Fibroblast of peridontal ligament (primary cell): ENCODE measurements at regions not wholly inside any gene's neighbourhood (a gene's known extent, or its start where the extent isn't known, plus 50 kb on each side); places are given as distances from the start of the nearest gene placed in this dataset.

Experiments used
- DNase-seq: peaks from one replicate; pipeline ENCODE4 v3.0.0-alpha.2; 2010; ENCODE audit errors: extremely low read depth

DNA sequence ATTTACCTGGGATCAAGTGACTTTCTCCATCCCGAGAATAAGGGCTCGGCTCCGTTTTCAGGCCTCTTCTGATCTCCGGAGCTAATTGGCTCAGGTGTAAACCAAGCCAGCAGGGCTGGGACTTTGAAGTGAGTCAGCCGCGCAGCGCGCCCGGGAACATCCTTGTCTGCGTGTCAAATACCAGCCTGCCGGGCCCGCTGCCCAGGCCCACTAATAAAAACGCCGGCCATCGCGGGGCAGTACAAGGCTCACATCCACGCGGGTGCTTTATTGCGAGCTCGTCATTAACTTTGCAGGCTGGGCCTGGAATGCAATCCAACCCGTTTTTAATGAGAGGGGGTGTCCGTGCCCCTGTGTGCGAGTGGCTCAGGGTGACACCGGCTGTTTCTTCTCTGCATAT is 416.8 kb downstream of the IRX2 start:
- no peak for DNase-seq

DNA sequence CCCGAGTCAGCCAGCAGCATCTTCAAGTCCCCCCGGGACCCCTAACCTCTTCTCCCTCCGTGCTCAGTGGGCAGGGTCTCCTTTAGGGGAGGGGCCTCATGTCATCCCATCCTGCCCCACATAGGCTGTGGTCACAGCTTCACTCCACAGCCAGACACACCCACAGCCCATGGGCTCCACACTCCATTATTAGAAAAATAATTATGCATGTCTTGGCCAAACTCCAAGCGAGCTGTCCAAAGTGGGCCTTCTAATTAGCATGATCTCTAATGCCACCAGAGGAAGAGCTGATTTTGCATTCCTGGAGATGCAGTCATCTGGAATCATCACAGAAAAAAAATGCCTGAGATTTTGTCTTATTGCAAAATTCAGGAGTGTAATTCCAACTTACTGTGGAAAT is 418.2 kb downstream of the IRX2 start:
- DNase-seq = no peak

DNA sequence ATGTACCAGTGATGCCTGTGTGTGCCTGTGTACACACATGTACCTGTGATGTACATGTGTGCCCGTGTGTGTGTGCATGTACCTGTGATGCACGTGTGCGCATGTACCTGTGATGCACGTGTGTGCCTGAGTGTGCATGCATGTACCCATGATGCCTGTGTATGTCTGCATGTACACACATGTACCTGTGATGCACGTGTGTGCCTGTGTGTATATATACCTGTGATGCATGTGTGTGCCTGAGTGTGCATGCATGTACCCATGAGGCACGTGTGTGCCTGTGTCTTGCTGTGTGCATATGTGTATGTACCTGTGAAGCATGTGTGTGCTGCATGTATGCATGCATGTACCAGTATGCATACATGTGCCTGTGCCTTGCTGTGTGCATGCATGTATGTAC is 419.0 kb downstream of the IRX2 start:
- DNase-seq = no peak

DNA sequence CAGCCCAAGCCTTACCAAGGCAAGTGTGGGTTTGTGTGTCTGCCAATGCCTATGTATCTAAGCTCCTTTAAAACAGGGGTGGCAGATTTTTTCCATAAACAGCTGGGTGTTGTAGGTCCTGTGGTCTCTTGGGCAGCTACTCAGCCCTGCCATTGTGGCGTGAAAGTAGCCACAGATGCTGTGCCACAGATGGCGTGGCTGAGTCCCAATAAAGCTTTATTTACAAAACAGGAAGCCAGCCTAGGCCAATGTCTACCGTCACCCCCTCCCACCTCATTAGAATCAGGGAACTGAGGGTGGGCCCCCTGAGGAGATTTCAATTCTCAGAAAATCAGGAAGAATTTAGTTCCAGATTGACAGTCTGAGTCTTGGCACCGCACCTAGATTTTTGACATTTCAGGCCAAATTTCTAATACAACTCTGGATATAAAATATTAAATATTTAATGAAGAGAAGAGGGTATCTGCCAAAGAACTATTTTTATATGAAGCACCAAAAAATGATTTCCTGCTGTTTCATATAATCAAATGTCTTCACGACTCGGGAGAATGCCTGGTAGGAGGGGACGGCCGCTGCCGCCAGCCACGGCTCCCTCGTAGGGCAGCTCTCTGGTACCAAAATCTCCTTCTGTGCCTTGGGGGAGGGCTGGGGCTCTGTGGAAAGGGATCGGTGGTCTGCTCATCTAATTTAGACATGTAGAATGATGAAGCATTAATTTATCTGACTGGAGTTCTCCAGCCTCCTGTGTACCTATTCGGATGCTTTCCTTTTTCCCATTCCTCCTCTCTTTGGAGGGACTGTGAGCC is 420.9 kb downstream of the IRX2 start:
- DNase-seq = no peak

DNA sequence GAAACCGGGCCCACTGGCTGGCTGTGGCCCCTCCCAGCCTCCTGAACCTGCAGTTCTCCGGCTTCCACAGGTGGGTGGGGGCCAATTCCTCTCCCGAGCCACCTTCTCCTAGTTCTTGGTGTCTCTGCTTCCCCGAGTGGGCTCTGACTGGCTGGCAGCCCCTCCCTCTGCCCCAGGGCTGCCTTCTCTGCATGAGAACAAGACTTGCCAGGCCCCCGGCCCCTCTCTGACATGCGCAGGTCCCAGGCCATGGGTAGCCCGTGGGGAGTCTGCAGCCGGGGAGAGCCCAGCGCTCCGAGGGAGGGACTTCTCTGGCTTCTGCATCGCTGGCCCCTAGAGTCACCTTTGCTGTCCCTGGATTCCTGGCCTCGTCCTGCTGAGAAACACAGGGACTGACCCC is 421.7 kb downstream of the IRX2 start:
- no peak for DNase-seq

DNA sequence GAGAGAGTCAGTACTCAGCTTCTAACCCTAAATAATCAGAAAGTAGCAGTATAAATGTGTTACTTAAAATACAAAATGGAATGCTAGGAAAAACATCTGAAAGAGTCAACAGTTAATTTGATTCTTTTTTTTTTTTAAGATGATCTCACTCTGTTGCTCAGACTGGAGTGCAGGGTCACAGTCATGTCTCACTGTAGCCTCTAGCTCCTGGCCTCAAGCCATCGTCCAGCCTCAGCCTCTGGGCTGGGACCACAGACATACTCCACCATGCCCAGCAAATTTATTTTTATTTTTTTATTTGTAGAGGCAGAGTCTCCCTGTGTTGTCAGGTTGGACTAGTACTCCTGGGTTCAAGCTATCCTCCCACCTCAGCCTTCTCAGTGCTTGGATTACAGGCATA is 424.9 kb downstream of the IRX2 start:
- DNase-seq = no peak

DNA sequence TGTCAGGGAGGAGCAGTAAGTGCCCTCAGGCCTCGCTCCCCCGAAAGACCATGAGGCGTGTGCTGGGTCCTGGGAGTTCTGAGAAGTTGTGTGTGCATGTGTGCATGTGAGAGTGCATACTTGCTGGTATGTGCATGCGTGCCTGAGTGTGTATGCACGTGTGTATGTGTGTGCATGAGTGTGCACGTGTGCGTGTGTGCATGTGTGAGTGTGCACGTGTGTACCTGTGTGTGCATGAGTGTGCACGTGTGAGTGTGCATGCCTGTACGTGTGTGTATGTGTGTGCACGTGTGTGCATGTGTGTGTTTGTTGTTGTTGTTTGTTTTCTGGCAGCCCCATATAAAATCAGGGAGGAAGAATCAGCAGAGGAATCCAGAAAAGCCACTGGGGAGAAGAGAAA is 426.7 kb downstream of the IRX2 start:
- no peak for DNase-seq

DNA sequence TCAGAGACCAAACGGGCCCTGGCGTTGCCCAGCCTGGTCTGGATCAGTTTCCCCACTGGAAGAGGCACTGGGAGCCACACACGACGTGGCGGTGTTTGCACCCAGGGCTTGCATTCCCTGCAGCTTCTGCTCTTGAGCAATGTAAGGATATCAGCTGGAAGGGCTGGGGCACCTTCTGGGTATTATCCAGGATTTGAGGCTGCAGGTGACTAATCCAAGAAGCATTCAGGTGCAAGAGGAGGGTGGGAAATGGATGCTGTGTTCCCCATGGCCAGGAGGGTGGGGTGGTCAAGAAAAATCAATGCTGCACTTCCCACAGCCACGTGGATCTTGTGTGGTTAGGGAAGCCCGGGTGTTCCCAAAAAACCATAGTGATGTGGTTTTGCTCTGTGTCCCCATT is 430.9 kb downstream of the IRX2 start:
- DNase-seq = no peak

DNA sequence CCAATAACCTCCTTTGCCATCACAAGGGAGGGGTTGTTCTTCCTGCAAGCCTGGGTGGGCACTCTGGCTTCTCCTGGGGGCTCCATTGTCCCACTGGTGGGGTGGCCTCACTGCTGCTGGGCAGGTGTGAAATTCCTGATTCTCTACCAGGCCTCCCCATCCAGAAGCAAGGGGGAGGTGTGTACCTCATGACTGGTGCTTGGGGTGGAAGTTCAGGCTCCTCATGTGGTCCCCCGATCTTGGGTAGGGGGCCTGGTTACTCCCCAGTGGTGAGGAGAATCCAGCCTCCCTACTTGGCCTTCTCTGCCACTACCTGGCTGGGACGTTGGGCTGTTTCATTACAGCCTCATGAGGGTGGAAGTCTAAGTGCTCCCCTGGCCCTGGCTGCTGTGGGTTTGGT is 433.9 kb downstream of the IRX2 start:
- no peak for DNase-seq

DNA sequence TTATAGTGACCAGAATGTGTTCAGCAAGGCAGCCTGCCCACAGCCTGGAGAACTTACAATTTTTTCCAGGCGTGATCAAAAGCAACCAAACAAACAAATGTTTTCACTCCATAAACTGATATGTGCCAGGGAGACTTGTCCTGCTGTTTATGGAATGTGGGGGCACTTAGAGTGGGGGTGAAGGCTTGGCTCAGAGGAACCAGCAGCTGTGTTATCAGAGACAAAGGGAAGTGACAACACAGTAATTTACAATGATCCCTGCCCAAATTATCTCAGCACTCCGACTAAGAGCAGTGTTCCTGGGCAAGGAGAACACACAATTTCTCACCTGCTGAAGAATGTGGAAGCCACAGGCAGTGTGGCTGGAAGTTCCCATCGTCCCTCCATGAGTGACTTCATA is 429.1 kb upstream of the IRX4 start:
- no peak for DNase-seq

DNA sequence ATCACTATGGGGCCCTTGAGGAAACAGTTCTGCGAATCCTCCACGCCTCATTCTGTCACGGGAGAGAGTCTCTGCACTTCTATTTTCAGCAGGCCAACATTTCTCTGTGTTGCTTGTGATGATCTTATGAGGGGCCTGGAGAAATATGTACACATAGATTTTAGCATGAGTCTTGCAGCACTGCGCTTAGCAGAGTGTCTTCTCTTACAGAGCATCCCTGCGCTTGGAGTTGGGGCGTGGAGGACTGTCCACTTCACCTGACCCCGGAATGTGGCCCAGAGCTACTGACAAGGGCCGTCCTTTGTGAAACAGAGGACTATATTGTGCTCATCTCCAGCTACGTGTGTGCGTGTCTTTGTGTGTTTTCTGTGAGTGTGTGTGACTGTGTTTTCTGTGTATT is 428.2 kb upstream of the IRX4 start:
- DNase-seq = no peak

DNA sequence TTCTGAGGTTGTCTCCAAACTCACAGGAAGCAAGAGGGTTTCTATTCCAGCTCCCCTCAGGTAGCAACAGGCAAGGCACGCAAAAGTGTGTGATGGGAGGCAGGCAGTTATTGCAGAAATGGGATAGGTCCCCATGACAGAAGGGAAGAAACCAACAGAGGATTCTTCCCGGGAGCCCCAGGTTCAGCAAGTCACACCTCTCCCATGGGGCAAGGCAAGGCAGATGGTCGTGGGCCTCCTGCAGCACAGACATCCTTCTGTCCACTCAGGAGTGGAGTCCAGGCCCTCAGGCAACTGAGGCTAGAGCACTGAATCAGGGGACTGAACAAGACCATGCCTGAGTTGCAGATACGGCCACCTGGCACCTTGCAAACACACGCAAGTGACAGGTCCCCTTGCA is 424.9 kb upstream of the IRX4 start:
- no peak for DNase-seq

DNA sequence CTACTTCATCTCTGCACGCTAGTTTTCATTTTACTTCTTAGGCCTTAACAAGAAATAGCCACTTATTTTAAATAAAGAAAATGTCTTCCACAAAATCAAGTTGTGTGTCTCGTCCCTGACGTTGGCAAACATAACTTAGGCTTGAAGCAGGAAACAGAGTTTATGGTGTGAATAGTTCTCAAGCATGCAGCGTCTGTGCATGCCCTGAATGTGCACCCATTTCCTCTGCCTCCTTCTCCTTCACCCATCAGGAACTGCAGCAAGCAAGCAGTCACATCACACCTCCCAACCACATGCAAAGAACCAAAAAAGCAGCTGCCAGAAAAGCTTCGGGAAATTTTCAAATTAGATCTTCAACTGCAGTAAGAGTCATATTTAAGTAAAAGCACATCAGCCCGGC is 424.0 kb upstream of the IRX4 start:
- no peak for DNase-seq

DNA sequence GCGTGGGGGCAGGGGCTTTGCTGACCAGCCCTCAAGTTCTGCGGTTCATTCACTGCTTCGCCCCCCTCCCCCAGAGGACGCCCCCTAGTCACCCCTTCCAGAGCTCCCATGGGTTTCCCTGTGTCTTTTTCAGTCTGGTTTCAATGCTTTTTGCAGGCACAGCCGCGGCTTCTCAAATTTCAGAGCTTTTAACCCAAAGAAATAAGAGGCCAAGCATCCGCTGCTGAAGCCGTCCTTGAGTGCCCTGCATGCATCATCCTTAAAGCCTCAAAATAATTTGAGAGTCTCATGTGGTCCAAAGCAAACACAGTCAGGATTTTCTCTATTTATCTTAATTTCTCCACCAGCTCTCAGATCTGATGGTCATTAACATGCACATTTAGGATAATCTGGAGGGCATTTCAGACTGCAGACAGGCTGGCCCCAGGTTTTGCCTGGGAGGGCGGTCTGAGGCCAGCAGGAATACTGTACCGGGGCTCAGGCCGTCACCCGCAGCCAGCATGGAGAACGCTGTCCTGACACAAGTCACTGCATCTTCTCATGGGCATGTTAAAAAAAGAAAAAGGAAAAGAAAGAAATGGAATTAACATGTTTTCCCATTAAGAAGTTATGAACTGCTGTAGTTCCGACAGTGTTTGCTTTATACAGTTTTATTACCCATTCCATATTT is 420.8 kb upstream of the IRX4 start:
- no peak for DNase-seq

DNA sequence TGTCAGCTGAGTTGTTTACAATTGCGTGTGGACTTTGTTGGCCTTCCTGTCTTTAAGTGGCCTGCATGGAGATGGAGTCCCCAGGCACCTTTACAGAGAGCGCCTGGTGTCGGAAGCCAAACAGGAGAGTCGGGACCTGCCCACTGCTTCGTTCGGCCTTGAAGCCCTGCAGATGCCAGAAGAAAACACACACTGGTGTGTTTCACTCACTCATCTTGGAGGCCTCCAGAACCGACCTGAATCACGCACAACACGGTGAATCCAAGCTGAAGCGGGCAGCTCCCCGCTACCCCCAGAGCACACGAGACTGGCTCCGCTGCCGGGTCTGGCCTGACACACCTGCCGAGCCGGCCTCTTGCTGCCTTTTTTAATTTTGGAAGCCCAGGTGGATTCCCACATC is 419.4 kb upstream of the IRX4 start:
- no peak for DNase-seq

DNA sequence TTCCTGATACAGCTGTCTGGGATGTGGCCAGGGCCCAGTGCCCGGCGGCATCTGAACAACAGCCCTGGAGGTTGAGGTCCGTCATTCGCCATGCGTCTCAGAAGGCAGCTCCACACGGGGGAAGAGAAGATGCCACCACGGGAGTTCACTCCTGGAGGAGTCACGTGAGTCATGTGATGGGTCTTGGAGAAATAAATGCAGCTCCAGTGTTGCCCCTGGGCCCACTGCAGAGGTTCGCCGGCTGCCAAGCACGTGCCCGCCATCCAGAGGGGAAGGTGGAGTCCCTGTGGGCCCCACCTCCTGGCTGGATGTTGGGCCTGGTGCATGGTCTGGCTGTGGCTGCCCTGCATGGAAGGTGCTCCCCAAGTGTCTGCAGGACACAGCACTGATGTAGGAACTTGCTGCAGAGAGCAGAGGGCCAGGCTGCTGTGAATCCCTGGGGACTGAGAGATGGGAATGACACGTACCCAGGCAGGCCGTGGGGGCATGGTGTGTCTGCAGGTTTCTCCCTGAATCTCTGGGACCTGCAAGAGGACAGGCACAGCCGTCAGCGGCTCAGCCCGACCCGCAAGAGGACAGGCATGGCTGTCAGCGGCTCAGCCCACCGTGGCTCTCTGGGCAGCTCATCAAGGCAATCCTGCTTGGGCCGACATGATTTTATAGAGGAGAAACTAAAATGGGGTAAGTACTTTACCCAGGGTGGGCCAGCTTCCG is 418.3 kb upstream of the IRX4 start:
- DNase-seq = no peak

DNA sequence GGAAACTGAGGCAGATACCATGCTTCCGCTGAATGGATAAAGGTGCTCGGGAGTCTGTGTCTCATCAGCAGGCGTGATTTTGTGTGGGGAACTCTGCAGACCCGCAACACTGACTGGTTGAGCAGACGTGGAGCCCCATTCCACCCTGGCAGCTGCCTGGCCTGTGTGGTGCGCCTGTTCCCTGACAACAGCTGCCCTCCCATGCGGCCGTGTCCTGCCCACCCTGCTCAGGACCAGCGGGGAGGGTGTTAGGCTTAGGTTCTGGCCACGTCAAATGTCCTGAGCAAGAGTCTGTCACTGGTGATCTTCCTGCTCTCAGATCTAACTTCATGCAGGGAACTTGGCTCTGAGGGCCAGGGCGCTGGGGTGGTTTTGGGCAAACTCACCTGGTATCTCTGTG is 417.7 kb upstream of the IRX4 start:
- DNase-seq = no peak

DNA sequence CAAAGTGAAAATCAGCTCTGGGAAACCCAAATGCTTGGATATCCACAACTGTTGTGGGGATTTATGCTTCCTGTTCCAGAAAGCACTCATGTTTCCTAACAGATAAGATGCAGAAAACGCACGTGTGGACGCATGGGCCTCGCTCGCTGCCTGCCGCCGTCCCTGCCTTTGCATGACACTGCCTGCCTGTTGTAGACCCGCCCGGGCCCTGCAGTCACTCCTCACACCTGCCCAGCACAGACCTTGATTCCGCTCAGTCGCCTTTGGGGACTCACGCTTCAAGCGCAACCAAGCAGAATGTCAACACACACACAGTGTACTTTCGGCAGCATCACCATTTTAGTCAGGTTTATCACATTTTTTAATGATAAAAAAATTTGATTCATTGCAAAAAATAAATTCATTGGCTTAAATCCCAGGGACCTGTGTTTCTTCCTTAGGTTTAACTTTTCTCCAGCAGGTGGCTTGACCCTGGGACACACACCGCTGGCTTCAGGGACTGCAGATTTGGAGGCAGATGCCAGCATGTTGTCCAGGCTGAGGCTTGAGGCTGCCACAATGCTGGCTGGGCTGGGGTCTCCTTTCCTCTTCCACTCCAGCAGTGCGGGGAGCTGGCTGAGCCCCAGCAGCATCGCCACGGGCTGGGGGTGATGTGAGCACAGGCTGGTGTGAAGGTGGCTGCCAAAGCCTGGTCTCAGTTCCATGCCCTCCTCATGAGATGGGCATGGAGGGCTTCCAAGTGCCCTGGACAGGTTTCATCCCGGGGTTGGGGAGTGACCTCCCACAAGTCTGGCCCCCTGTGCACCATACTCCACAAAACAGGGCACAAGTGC is 416.9 kb upstream of the IRX4 start:
- DNase-seq = no peak

DNA sequence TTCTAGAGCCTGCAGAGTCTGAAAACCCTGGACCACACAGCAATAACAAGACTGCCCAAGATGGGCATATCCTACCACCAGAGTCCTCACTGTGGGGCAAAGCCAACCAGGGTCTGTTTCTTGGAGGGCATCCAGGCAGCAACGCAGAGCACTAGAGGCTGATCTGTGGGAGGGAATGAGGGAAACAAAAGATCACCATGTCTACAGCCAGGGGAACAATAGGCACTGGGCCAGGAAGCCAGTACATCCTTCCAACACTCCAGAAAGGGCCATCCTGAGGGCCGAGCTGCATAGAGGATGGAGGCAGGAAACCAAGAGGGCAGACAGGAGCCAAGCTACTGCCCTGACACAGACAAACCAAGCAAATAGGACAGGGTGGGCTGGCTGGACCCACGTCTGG is 416.1 kb upstream of the IRX4 start:
- DNase-seq = no peak

DNA sequence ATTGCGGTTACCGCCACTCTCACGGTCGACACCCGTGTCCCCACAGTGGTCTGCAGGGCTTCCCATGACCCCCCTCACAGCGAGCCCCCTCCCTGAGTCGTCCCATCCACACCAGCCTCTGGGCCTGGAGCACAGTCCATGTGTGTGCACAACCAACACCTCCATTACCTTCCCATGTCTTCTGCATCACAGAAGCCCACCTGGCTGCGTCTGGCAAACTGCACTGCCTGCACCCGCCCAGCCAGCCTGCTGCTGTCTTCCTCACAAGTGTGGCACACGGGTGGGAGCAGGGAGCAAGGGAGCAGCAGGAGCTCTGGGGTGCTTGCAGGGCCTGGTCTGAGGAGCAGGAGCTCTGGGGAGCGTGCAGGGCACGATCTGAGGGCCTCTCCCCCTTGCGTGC is 415.3 kb upstream of the IRX4 start:
- DNase-seq = no peak

DNA sequence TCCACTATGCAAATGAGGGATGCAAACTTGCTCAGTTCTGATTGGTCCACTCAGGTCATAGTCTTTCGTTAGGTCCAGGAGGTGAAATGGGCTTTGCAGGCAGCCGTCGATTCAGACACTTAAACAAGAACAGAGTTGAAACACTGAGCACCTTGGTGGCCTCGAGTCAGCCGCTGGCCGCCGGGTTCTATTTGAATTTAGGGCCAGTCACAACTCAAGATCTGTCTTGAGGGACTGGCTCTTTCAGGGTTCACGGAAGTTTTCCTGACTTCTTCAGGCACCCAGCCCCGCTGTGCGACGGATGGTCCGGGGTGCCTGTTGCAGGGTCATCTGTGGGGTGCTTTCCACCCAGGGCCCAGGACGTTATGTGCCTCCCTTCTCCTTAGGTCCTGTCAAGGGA is 412.8 kb upstream of the IRX4 start:
- no peak for DNase-seq

DNA sequence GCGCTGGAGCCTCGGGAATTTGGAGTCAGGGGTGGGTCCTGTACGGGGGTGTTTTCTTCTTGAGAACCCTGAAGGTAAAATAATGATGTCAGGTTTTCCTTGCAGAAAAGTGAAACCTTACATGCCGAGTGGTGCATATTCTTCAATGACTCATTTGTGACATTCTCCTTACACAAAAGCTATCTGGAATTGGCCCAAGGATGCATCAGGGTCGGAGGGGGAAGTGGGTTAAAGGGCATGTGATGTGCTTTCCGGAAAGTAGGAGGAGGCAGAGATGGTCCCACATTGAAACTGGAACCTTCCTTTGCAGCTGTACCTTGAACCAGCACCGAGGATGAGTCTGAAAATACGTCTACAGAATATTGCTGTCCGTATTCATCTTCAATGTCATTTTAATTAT is 411.2 kb upstream of the IRX4 start:
- DNase-seq = no peak
